Stromal cell of bone marrow (primary cell): ENCODE measurements at regions not wholly inside any gene's neighbourhood (a gene's known extent, or its start where the extent isn't known, plus 50 kb on each side); places are given as distances from the start of the nearest gene placed in this dataset.
"Not testable (repeated sequence)": the region's sequence is repeated elsewhere in the genome, so short reads cannot be mapped to it uniquely, and the experiment has no call there.

Source experiments
- DNase-seq: peaks from one replicate; pipeline ENCODE4 v3.0.0-alpha.2; 2012; ENCODE audit warnings: low read depth

DNA sequence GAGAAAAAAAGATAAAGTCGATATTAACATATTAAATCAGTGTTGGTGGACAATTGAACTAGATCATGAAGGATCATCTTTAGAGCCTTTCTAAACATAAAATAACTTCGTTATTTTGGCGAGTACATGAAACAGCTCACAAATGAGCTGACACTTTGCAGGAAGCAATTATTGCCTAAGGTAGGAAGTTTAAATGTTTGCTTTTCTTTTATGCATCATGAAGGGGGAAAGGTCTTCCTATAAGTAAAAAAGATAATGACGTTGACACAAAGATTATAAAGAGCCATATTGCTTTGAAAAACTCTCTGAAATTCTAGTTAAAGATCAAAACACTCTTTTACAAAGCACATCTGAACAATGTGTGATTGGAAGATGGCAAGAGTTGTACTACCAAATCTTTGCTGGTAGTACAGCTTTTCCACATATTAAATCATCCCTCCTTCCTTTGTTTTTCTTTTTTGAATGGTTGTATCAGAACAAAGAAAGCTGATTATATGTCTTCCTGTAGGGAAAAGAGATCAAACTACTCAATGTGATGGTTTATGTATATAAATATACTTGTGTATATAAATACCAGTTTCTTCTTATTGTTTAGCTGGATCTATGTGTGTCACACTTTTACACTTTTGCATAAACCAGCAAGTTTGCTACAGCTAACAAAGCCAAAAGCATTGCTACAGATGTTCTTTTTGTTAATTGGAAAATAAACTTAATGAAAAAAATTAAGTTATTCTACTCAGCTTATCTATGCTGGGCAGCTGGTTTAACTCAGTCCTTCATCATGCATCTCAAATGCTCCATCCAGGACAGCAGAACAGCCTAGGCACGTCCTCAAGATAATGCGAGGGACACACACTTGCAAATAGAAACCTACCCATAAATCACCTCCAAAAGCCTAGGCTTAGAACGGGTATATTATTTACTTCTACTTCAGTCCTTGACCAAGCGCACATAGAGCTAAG lies 850.8 kb upstream of the ROBO1 start:
- no peak for DNase-seq

DNA sequence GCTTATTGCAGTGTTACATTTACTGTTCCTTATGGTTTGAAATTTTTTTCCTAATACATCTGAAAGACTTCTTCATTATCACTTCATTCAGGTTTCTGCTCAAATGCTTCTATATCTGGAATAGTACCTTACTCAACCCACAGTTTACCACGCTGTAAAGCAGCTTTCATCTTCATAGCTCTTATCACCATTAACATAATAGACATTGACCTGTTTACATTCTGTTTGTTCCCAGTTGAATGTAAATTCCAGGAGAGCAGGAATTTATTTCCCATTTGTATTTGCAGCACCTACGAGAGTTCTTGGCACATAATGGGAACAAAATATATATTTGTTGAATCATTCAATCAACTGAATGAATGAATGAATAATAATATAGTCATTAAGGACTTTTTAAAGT lies 844.6 kb upstream of the ROBO1 start:
- no peak for DNase-seq

DNA sequence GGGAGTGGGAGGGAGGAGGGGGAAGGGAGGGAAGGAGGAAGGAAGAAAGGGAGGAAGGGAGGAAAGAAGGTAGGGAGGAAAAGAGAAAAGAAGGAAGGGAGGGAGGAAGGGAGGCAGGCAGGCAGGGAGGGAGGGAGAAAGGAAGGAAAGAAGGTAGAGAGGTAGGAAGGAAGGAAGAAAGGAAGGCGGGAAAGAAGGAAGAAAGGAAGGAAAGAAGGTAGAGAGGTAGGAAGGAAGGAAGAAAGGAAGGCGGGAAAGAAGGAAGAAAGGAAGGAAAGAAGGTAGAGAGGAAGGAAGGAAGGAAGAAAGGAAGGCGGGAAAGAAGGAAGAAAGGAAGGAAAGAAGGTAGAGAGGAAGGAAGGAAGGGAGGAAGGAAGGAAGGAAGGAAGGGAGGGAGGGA lies 840.3 kb upstream of the ROBO1 start:
- DNase-seq, result not testable (repeated sequence)

DNA sequence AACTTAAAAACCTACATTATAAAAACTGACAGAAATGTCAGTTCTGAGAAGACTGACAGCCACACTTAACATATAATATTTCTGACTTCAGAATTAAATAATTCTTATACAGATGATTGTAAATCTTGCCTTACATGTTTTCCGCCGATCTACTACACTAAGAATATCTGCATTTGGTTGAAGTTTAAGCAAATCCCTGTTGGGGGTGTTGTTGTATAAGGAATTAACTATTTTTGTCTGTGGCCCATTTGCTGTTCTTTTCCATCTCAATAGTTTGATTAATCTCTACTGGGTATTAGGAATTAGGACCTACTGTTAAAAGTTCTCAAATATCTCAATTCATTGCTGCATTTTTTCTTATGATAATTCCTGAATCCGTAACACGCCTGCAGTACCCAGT lies 838.3 kb upstream of the ROBO1 start:
- DNase-seq, result no peak

DNA sequence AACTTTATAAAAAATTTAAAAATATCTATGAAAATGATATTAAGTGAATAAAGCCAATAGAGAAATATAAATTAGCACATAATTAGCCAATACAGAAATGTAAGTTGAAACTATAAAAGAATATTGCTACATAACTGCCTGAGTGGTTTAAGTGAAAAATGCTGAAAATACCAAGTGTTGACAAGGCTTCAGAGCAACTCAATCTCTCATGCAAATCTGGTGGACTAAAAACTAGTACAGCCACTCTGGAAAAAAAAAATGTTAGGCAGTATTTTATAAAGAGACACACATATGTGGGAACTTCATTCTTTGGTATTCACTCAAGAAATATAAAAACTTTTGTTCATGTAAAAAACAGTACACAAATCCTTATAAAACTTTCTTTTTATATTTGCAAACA lies 833.7 kb upstream of the ROBO1 start:
- no peak for DNase-seq

DNA sequence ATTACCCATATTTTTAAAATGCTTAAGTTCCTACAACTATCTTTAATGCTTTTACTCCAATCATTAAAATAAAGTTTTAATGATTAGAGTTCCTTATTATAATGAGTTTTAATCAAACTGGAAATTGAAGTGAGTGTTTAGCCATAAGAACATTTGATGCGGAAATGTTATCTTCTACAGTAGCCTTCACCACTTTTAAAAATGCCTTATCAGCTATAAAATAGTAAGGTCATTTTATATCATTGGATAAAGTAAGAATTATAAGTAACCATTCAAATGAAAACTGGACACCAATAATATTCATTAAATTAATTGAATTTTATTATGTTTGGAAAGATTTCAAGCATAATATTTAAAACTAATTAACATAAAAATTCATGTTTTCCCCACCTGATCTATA lies 825.0 kb upstream of the ROBO1 start:
- DNase-seq, result no peak

DNA sequence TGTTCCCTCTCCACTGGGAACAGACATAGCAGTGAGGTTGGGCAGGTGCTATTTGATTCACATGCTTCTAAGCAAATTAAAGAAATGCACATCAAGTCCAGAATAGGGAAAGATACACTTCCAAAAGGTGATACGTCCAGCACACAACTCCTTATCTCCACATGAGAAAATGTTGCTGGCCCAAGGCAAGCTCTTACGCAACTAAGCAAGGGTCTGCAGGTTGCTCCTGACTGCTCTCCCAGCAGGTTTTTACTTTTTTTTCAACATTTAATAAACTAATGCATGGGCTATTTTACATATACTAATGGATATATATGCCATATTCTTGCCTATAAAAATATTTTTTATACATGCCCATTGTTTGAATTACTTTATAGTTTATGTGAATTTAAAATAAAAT lies 818.5 kb upstream of the ROBO1 start:
- DNase-seq, result no peak

DNA sequence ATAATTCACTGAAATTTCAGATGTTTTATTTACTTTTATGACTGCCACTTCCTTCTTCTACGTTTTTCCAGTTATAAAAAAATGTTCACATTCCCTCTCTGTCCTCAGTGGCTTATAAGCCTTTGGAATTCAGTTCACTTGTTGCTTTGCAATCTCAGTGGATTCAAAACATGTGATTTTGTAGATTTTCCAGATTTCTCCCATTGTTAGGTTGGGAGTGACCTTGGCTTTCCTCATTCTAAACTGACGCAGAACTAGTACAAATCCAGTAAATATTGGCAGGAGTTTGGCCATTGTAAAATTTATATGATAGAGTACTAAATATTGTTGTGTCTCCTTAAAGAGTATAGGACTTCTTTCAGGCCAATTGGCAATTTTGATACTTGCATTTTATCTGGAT lies 812.3 kb upstream of the ROBO1 start:
- no peak for DNase-seq

DNA sequence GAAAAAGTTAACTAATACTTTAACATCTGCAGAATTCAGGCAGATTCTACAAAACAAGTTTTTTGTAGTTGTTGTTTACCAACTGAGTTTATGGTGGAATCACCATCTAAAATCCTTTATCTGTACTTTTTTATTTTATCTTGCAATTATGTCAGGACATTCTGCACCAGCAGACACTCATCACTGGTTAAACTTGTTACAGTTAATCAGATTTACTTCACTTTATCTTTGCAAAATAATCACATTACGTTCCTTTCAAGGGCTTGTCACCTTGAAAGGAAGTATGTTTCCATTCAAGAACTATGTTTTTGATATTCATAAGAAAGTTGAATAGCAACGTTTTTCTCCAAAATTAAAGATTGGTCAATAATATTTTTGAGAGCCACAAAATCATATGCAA lies 796.6 kb upstream of the ROBO1 start:
- no peak for DNase-seq

DNA sequence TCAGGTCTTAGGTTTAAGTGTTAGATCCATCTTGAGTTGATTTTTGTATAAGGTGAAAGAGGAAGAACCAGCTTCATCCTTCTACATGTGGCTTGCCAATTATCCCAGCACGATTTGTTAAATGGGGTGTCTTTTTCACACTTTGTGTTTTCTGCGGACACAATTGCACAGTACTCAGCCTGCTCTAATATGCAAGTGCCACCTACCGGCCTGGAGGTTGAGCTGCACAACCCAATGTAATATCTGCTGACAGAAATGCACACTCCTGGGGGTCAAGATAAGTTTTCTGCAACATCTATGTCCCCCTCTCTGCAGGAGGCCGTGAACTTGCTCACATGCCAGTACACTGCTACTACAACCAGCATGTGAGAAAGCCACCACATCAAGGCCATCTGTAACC lies 791.9 kb upstream of the ROBO1 start:
- no peak for DNase-seq

DNA sequence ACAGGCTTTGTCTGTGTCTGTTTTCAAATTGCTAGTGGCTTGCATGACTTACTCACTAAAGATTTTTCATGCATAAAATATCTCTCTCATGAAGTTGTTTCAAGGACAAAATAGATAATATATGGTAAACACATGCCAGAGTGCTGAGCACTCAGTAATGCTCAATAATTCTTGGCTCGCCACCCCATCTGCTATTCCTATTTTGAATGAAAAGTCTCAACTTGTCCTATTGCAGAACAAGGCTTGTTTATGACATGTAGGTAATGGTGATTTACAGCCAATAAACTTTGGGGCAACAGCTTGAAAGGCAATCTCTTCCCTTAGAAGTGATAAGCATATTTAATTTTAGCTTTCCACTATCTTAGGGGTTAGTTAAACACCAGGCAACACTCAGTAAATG lies 789.0 kb upstream of the ROBO1 start:
- no peak for DNase-seq

DNA sequence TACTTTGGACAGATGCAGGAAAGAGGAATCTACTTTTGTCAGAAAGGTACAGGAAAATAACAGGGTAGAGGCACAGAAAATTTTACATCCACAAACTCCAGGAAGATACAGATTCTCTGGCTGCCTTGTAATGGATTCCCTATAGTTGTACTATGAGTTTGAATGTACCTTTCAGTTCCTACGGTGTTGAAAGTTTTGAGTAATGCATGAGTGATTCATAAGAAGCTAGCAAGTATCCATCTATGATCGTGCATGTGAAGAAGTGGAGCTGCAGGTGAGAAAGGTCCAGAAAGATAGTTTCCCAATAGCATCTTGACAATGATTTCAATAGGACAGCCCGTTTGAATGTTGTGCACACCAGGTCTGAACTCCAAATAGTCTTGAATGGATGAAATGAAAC lies 786.5 kb upstream of the ROBO1 start:
- DNase-seq, result no peak

DNA sequence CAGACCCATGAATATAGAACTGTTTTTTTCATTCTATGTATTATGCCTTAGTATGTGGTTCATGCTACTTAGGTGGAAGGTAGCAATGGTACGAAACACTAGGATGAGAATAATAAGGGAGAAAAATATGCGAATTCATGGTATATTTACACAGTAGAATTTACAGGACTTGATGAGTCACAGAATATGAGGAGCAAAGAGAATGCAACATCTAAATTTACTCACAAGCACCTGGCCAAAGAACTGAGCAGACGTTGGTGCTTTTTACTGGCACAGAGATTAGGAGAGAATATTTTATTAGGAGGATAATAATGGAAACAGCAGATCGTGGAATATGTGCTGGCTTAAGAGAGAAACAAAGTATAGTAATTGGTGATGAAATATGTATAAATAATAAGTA lies 785.4 kb upstream of the ROBO1 start:
- DNase-seq, result no peak

DNA sequence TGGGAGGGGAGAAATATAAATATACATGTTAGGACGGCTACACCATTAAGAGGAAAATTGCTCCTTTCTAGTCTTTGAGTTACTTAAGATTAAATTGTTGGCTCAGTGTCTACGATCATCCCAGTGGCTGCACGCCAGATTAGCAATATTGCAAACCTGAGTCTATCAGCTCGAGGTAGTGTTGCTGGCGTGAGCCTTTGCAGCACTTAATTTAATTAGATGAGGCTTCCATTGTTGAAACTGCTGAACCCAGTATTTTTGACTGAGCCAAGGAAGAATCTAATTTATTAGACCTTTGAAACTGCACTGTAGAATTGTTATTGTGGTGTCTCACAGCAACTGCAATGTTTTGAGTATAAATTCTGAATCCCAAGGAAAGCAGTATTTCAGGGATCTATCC lies 782.4 kb upstream of the ROBO1 start:
- DNase-seq, result no peak

DNA sequence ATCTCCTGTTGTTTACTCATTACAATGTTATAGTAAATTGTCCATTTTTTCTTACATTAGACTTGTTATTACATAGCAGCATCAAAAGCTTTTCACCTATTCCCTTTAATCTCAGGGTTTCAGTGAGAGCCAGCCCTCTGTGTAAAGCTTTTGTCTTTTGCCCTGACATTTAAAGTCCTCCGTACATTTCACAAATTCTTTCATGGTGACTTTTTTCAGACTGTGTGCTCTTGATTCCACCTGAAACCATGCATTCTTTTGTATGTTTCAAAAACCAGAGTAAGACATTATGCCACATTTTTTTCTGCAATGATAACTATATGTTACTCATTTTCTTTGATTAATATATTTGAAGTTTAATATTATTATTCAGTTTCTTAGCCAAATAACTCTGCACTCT lies 781.4 kb upstream of the ROBO1 start:
- no peak for DNase-seq

DNA sequence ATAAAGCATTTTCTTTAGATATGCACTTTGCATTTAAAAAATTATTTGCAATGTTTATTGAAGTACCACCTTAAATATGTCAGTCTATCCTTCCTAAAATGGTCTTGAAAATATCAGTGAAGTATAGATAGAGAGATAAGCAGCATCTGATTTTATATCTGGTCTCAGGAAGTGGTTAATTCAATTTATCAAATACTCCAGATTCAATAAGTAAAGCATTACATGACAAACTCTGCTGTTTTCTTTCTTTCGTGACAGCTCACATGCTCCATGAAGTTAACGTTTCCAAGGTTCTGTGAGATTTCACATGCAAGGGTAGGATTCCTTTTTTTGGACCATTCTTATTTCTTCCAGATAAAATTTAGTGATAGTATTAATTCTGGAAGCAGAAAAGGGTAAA lies 775.4 kb upstream of the ROBO1 start:
- DNase-seq, result no peak

DNA sequence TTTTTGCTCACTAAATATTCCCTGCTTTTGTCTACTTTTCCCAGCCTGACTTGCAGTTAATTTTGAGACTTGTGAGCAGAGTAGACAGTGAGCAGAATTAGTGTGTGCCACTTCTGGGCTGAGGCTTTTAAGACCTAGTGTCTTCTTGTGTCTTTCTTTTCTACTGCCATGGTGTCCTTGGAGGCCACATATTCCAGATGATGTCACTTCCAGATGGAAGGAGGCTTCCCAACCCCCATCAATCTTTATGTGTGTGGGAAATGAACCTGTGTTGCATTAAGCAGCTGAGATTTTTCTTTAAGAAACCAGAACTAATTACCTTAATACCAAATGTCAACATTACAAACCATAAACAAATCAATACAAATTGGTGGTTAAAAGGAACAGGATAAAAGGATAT lies 774.7 kb upstream of the ROBO1 start:
- no peak for DNase-seq

DNA sequence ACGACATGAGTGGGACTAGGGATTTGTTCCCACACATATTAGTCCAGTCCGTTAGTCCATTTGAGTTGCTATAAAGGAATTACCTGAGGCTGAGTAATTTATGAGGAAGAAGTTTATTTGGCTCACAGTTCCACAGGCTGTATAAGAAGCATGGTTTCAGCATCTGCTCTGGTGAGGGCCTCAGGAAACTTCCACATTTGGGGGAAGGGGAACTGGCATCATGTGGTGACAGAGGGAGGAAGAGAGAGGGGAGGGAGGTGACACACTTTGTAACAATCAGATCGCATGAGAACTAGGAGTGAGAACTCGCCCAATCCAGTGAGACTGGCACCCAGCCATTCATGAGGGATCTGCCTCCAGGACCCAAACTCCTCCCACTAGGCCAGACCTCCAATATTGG lies 769.9 kb upstream of the ROBO1 start:
- DNase-seq, result no peak

DNA sequence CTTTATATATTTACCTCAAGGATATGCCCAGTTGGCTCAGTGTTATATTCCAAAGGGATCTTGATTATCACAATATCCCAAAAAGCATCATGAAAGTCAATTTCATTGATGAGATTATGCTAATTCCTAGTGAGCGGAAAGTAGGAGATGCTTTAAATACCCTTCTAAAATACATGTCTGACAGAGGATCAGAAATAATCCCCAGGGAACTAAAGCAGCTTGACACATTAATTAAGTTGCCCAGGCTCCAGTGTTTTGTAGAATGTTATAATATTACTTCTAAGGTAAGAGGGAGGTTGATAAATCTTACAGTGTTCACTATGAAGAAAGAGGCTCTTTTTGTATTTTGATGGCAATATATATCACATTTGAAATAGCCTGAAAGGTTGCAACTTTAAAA lies 767.5 kb upstream of the ROBO1 start:
- no peak for DNase-seq

DNA sequence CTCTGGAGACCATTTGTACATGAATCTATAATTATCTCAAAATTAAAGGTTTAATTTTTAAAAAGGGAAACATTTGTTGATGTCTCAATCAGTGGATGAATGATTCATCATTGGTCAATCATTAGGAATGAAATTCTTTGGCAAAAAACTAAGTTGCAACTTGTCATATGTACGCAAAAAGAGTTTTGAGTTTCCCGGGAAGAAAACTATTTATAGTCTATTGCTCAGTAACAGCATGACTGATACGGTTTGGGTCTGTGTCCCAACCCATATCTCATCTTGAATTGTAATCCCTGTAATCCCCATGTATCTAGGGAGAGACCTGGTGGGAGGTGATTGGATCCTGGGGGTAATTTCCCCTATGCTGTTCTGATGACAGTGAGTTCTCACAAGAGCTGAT lies 765.8 kb upstream of the ROBO1 start:
- DNase-seq, result no peak

DNA sequence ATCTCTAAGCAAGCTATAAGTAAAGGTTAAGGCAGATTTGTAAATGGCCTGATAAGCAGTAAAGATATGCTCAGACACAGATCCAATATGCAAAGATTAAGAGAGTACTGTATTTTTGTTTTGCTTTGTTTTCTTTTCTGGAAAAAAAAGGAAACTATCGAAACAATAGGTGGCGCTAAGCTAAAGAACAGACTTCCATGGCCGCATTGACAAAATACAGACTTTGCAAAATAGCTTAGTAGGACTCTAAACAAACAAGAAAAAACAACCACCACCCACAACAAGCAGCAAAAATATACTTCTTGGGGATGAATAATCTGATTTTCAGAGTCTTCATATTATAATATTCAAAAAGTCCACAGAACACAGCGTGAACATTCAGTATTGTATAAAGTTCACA lies 758.4 kb upstream of the ROBO1 start:
- no peak for DNase-seq

DNA sequence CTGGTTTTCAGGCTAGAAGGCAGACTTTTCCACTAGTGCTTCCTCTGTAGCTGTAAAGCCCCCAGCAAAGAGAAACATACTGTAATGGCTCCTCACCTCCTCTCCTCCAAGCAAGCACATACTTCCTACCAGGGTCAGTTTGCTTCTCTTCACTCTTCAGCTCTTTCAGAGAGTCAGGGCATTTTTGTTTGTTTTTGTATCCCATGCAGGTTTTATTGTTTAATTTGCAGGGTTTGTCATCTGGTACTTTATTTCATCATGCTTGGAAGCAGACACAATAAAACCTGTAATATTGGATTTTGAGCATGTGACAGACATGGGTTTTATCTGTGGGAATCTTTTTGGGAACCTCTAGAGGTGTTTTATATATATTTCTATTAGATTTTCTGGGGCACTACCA lies 753.3 kb upstream of the ROBO1 start:
- no peak for DNase-seq

DNA sequence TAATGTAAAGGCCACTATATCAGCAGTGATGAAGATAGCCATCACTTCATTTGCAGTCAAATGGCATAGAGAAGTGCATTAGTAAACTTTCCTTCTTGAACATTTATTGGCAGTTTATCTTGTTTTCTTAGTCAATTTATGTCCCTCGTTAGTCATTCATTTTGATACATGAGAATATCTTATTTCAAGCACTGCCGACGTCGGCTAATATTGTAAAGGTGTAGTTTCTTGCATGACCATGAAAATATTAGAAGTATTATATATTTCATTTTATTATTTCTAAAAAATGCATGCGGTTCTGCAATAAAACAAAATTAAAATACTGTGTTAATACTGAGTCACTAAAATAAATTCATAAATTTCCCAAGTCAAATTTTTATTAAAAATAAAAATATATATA lies 751.6 kb upstream of the ROBO1 start:
- no peak for DNase-seq

DNA sequence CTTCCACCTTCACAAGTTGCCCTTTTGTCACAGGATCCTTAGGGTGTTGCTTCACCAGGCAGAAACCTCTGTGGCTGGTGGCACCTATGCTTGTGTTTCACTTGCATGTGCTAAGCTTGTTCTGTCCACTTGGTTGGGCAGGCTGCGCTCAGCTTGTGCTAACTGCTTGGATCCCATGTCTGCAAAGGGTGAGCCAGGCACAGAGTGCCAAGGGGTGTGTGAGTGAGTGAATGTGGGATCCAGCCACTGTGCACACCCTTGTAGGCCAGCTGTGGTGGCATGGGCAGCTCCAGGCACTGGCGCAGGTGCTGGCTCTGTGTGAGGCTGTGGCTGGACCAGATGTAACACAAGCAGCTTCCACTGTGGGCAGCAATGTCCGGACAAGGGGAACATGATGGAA lies 728.7 kb upstream of the ROBO1 start:
- DNase-seq, result no peak
